IMR-90 (cell line): ENCODE measurements at regions not wholly inside any gene's neighbourhood (a gene's known extent, or its start where the extent isn't known, plus 50 kb on each side); places are given as distances from the start of the nearest gene placed in this dataset.

ENCODE experiments used
- ATAC-seq: fragments of 200-7000 bp; cut with Tn5 transposase; 2 replicates; pipeline ENCODE4 v1.9.1; 2020; ENCODE audit warnings: low read depth, mild to moderate bottlenecking, moderate library complexity
- BruUV-seq: library from RNA; stranded (reverse); fragments of 400-500 nt; replicated peaks from 2 replicates; lab custom pipeline; 2021; lab: Mats Ljungman, UMichigan
- CTCF ChIA-PET: fragments of 300-600 bp; formaldehyde crosslinking; extraction: SDS; loops from one replicate; lab custom pipeline; 2021; ENCODE audit warnings: antibody characterized with exemption; lab: Yijun Ruan, JAX
- POLR2A ChIA-PET: fragments of 300-600 bp; sonication (Branson Sonifier 250); formaldehyde crosslinking; loops from one replicate; lab custom pipeline; 2022; ENCODE audit warnings: antibody characterized with exemption; ENCODE audit not compliant: unreplicated experiment; lab: Charles Lee
- DNase-seq: peaks from one replicate; pipeline ENCODE4 v3.0.0; 2013
- H2AFZ ChIP-seq: replicated peaks from 2 replicates; pipeline ENCODE3; 2013; ENCODE audit warnings: low read length, mild to moderate bottlenecking; ENCODE audit not compliant: poor library complexity
- H2AK5ac ChIP-seq: 2 replicates; pipeline ENCODE4 v1.6.1; 2013; ENCODE audit warnings: low read depth, low read length, inconsistent platforms
- H2AK9ac ChIP-seq: replicated peaks from 2 replicates; pipeline ENCODE3; 2013; ENCODE audit warnings: mild to moderate bottlenecking, low read depth, low read length, moderate library complexity; ENCODE audit not compliant: poor library complexity
- H2BK120ac ChIP-seq: 2 replicates; pipeline ENCODE4 v1.6.1; 2013; ENCODE audit warnings: low read depth, low read length, inconsistent platforms
- H2BK15ac ChIP-seq: 3 replicates; pipeline ENCODE4 v1.6.1; 2013; ENCODE audit warnings: low read depth, low read length, inconsistent platforms
- H2BK20ac ChIP-seq: 2 replicates; pipeline ENCODE4 v1.6.1; 2013; ENCODE audit warnings: low read depth, mild to moderate bottlenecking, inconsistent platforms, low read length, moderate library complexity
- H2BK5ac ChIP-seq: 2 replicates; pipeline ENCODE4 v1.6.1; 2013; ENCODE audit warnings: mild to moderate bottlenecking, low read depth, low read length, inconsistent platforms; ENCODE audit not compliant: poor library complexity, severe bottlenecking
- H3K14ac ChIP-seq: replicated peaks from 2 replicates; pipeline ENCODE4 v1.6.1; 2013; ENCODE audit warnings: low read depth, low read length, inconsistent platforms
- H3K18ac ChIP-seq: 2 replicates; pipeline ENCODE4 v1.6.1; 2013; ENCODE audit warnings: low read depth, low read length, control low read depth
- H3K23ac ChIP-seq: 2 replicates; pipeline ENCODE4 v1.6.1; 2013; ENCODE audit warnings: low read depth, low read length, inconsistent platforms
- H3K27ac ChIP-seq: 2 replicates; pipeline ENCODE4 v1.5.1; 2013; ENCODE audit warnings: mild to moderate bottlenecking, control low read depth, low read length; ENCODE audit not compliant: insufficient read depth
- H3K27me3 ChIP-seq: 2 replicates; pipeline ENCODE4 v1.6.1; 2013; ENCODE audit warnings: low read length; ENCODE audit not compliant: control insufficient read depth, insufficient read depth
- H3K36me3 ChIP-seq: 2 replicates; pipeline ENCODE4 v1.6.1; 2013; ENCODE audit warnings: low read length, mixed read lengths; ENCODE audit not compliant: control insufficient read depth, insufficient read depth
- H3K4ac ChIP-seq: 2 replicates; pipeline ENCODE4 v1.6.1; 2013; ENCODE audit warnings: low read depth, low read length, inconsistent platforms
- H3K4me1 ChIP-seq: 2 replicates; pipeline ENCODE4 v1.6.1; 2013; ENCODE audit warnings: low read length, mixed read lengths; ENCODE audit not compliant: control insufficient read depth, insufficient read depth
- H3K4me2 ChIP-seq: 2 replicates; pipeline ENCODE4 v1.6.1; 2013; ENCODE audit warnings: low read depth, mild to moderate bottlenecking, control low read depth, low read length, moderate library complexity
- H3K4me3 ChIP-seq: 2 replicates; pipeline ENCODE4 v1.5.1; 2013; ENCODE audit warnings: low read depth, mild to moderate bottlenecking, control low read depth, low read length, moderate library complexity; ENCODE audit not compliant: insufficient read depth
- H3K56ac ChIP-seq: 2 replicates; pipeline ENCODE4 v1.6.1; 2013; ENCODE audit warnings: low read length, inconsistent platforms; ENCODE audit not compliant: insufficient read depth; ENCODE audit errors: extremely low read depth
- H3K79me1 ChIP-seq, 2 experiments: 2 replicates each; pipeline ENCODE4 v1.6.1; 2013; ENCODE audit warnings: low read length in 2 of 2, inconsistent platforms in 1 of 2, low read depth in 1 of 2
- H3K9ac ChIP-seq: 2 replicates; pipeline ENCODE4 v1.6.1; 2013; ENCODE audit warnings: low read depth, low read length, control low read depth
- H3K9me1 ChIP-seq: 2 replicates; pipeline ENCODE4 v1.6.1; 2013; ENCODE audit warnings: low read length, inconsistent platforms; ENCODE audit not compliant: insufficient read depth
- H3K9me3 ChIP-seq: 2 replicates; pipeline ENCODE4 v1.6.1; 2013; ENCODE audit warnings: low read length; ENCODE audit not compliant: control insufficient read depth, insufficient read depth
- H4K20me1 ChIP-seq: 2 replicates; pipeline ENCODE4 v1.6.1; 2013; ENCODE audit warnings: low read length, inconsistent platforms; ENCODE audit not compliant: insufficient read depth
- H4K5ac ChIP-seq: 2 replicates; pipeline ENCODE4 v1.6.1; 2013; ENCODE audit warnings: mild to moderate bottlenecking, low read depth, low read length, control low read depth
- H4K8ac ChIP-seq, 2 experiments: 2 replicates each; pipeline ENCODE4 v1.6.1; 2013; ENCODE audit warnings: low read depth in 2 of 2, low read length in 2 of 2, control low read depth in 1 of 2, inconsistent platforms in 1 of 2
- H4K91ac ChIP-seq: 2 replicates; pipeline ENCODE4 v1.6.1; 2013; ENCODE audit warnings: low read depth, low read length, inconsistent platforms; ENCODE audit not compliant: insufficient read depth
- BHLHE40 ChIP-seq: fragments of 150-350 bp; IDR thresholded peaks from 2 replicates; pipeline ENCODE4 v1.6.1; 2016; ENCODE audit warnings: mild to moderate bottlenecking, low read depth, low read length
- CHD1 ChIP-seq: IDR thresholded peaks from 2 replicates; pipeline ENCODE4 v1.6.1; 2012; ENCODE audit warnings: low read depth, low read length, improper control_type of control experiment
- FOS ChIP-seq: fragments of 150-350 bp; IDR thresholded peaks from 2 replicates; pipeline ENCODE4 v1.6.1; 2016; ENCODE audit warnings: low read depth, low read length
- MAFK ChIP-seq: IDR thresholded peaks from 2 replicates; pipeline ENCODE4 v1.6.1; 2012; ENCODE audit warnings: low read depth, low read length, improper control_type of control experiment
- MAZ ChIP-seq: IDR thresholded peaks from 2 replicates; pipeline ENCODE4 v1.6.1; 2012; ENCODE audit warnings: low read depth, mild to moderate bottlenecking, low read length, improper control_type of control experiment, moderate library complexity, borderline replicate concordance
- MXI1 ChIP-seq: IDR thresholded peaks from 2 replicates; pipeline ENCODE4 v1.6.1; 2012; ENCODE audit warnings: low read depth, mild to moderate bottlenecking, low read length, moderate library complexity, borderline replicate concordance
- NFE2L2 ChIP-seq: fragments of 150-350 bp; IDR thresholded peaks from 2 replicates; pipeline ENCODE4 v1.6.1; 2016; ENCODE audit warnings: low read depth, mild to moderate bottlenecking, low read length
- SMC3 ChIP-seq: fragments of 150-350 bp; IDR thresholded peaks from 2 replicates; pipeline ENCODE4 v1.6.1; 2016; ENCODE audit warnings: low read depth, mild to moderate bottlenecking, antibody characterized with exemption, low read length, moderate library complexity
- WGBS, 2 experiments: methylation state at CpG; one replicate each; pipeline versions ENCODE4 v1.1.5 to v1.1.7; 2013; ENCODE audit warnings: missing lambda C conversion rate in 2 of 2; ENCODE audit not compliant: insufficient read length in 1 of 2; ENCODE audit errors: extremely low coverage in 2 of 2; 5-methylcytosine and 5-hydroxymethylcytosine counted together
- dilution Hi-C: fragments of 300-500 bp; cut with HindIII; formaldehyde crosslinking; loops from one replicate; pipeline ENCODE4 v1.14.3; 2018; ENCODE audit warnings: low sequenced_read_pairs; ENCODE audit not compliant: unreplicated experiment
- in situ Hi-C: fragments of 300-500 bp; cut with MboI; formaldehyde crosslinking; loops from 3 replicates; pipeline ENCODE4 v1.14.3; 2019; ENCODE audit warnings: low sequenced_read_pairs, inconsistent platforms, mixed read lengths
- intact Hi-C: fragments of 100-400 bp; cut with micrococcal nuclease; formaldehyde crosslinking; loops from 2 replicates; pipeline ENCODE4 v1.10.0; 2022
- TF ChIP-seq, protein P1 (sequence below): fragments of 150-350 bp; IDR thresholded peaks from 2 replicates; pipeline ENCODE4 v1.6.1; 2016; ENCODE audit warnings: low read depth, mild to moderate bottlenecking, low read length, moderate library complexity, borderline replicate concordance
- TF ChIP-seq, protein P2 (sequence below): fragments of 150-350 bp; IDR thresholded peaks from 2 replicates; pipeline ENCODE4 v1.6.1; 2017; ENCODE audit warnings: mild to moderate bottlenecking, antibody characterized with exemption, low read length, low read depth

DNA sequence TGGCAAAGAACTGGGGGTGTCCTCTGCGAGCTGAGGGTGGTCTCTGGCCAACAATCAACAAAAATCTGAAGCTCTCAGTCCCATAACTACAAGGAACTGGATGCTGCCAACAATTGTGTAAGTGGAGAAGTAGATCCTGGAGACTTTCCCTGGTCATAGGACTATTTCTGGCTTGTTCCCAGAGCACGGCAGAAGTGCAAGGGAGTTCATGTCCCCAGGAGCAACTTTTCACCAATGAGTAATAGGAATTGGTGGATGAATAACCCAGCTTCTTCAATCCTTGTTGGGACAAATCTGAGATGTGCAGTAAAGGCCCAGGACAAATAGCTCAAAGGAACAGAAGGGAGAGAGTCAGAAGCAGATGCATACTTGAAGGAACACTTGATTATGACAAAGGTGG, 95.5 kb downstream of the QRSL1 start:
- Histone ChIP-seq H3K79me1 (no peaks in the 10 kb centered on the region), H3K4ac (no peak overlapping the region), H3K23ac (no peak overlapping the region), H2BK20ac (no peak overlapping the region), H3K27me3 (peaks cover 2% of the 10 kb centered on the region; the same call in 1 of the 2 replicates), H2BK5ac (no peak overlapping the region), H3K9me3 (no peaks in the 10 kb centered on the region), H4K8ac (no peak overlapping the region), H2BK120ac (no peak overlapping the region), H3K4me1 (no peaks in the 10 kb centered on the region), H3K4me3 (no peak overlapping the region), H3K27ac (no peak overlapping the region), H3K36me3 (no peaks in the 10 kb centered on the region), H3K4me2 (no peak overlapping the region), H3K56ac (no peak overlapping the region), H3K9ac (no peak overlapping the region), H2AK9ac (no peak overlapping the region), H3K9me1 (no peaks in the 10 kb centered on the region), H2AK5ac (no peak overlapping the region), H4K91ac (no peak overlapping the region), H4K5ac (no peak overlapping the region), H3K18ac (no peak overlapping the region), H3K14ac (no peak overlapping the region), H2AFZ (no peak overlapping the region), H4K20me1 (no peaks in the 10 kb centered on the region), H2BK15ac (no peak overlapping the region)
- ChIA-PET CTCF (no interaction called here), POLR2A (no interaction called here)
- DNase-seq (no peak), ATAC-seq (no peak)
- no TSS peak for BruUV-seq
- no CpG with 5 or more reads among the region's 2 CpGs for WGBS, 2 experiments
- intact Hi-C loops, result no loop called here
- TF ChIP-seq, protein P1, sequence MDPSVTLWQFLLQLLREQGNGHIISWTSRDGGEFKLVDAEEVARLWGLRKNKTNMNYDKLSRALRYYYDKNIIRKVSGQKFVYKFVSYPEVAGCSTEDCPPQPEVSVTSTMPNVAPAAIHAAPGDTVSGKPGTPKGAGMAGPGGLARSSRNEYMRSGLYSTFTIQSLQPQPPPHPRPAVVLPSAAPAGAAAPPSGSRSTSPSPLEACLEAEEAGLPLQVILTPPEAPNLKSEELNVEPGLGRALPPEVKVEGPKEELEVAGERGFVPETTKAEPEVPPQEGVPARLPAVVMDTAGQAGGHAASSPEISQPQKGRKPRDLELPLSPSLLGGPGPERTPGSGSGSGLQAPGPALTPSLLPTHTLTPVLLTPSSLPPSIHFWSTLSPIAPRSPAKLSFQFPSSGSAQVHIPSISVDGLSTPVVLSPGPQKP, result no peak
- TF ChIP-seq NFE2L2 (no peak), FOS (no peak), SMC3 (no peak), MXI1 (no peak), MAZ (no peak), CHD1 (no peak), MAFK (no peak), BHLHE40 (no peak)
- TF ChIP-seq, protein P2, sequence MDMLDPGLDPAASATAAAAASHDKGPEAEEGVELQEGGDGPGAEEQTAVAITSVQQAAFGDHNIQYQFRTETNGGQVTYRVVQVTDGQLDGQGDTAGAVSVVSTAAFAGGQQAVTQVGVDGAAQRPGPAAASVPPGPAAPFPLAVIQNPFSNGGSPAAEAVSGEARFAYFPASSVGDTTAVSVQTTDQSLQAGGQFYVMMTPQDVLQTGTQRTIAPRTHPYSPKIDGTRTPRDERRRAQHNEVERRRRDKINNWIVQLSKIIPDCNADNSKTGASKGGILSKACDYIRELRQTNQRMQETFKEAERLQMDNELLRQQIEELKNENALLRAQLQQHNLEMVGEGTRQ, result no peak
- in situ Hi-C loops, result no loop called here
- dilution Hi-C loops, result no loop called here
